MM.1S (cell line): ENCODE measurements at regions not wholly inside any gene's neighbourhood (a gene's known extent, or its start where the extent isn't known, plus 50 kb on each side); places are given as distances from the start of the nearest gene placed in this dataset.

ENCODE experiments used
- DNase-seq: peaks from one replicate; pipeline ENCODE4 v3.0.0-alpha.2; 2015
- H2AFZ ChIP-seq: fragments of 300-600 bp; sonication (generic); 2 replicates; pipeline ENCODE4 v1.6.0; 2016; ENCODE audit warnings: antibody characterized with exemption, low read length
- H3F3A ChIP-seq: fragments of 300-600 bp; sonication (generic); 2 replicates; pipeline ENCODE4 v1.6.1; 2016; ENCODE audit warnings: mild to moderate bottlenecking, antibody characterized with exemption, low read length, moderate library complexity, mixed read lengths; ENCODE audit not compliant: insufficient read depth
- H3K27ac ChIP-seq: fragments of 300-600 bp; sonication (generic); 2 replicates; pipeline ENCODE4 v1.5.1; 2016; ENCODE audit warnings: mild to moderate bottlenecking, low read length
- H3K27me3 ChIP-seq: fragments of 300-600 bp; sonication (generic); replicated peaks from 2 replicates; pipeline ENCODE4 v1.6.0; 2016; ENCODE audit warnings: low read length; ENCODE audit not compliant: insufficient read depth
- H3K36me3 ChIP-seq: fragments of 300-600 bp; sonication (generic); replicated peaks from 2 replicates; pipeline ENCODE4 v1.6.1; 2016; ENCODE audit warnings: mild to moderate bottlenecking, low read length, mixed read lengths; ENCODE audit not compliant: insufficient read depth
- H3K4me1 ChIP-seq: fragments of 300-600 bp; sonication (generic); 2 replicates; pipeline ENCODE4 v1.6.1; 2016; ENCODE audit warnings: low read length, mixed read lengths
- H3K4me2 ChIP-seq: fragments of 300-600 bp; sonication (generic); 2 replicates; pipeline ENCODE4 v1.6.0; 2016; ENCODE audit warnings: low read depth, low read length
- H3K4me3 ChIP-seq: fragments of 300-600 bp; sonication (generic); 2 replicates; pipeline ENCODE4 v1.5.1; 2016; ENCODE audit warnings: low read length, mixed read lengths
- H3K79me2 ChIP-seq: fragments of 300-600 bp; sonication (generic); 2 replicates; pipeline ENCODE4 v1.6.1; 2016; ENCODE audit warnings: mixed run types, low read length, mixed read lengths
- H3K9ac ChIP-seq: fragments of 300-600 bp; sonication (generic); 2 replicates; pipeline ENCODE4 v1.6.1; 2016; ENCODE audit warnings: low read length, mixed read lengths
- H3K9me2 ChIP-seq: fragments of 300-600 bp; sonication (generic); replicated peaks from 2 replicates; pipeline ENCODE4 v1.6.1; 2016; ENCODE audit warnings: mild to moderate bottlenecking, low read length, mixed read lengths; ENCODE audit not compliant: insufficient read depth
- H3K9me3 ChIP-seq: fragments of 300-600 bp; sonication (generic); replicated peaks from 2 replicates; pipeline ENCODE4 v1.6.1; 2016; ENCODE audit warnings: mild to moderate bottlenecking, low read length, mixed read lengths; ENCODE audit not compliant: insufficient read depth
- H4K20me1 ChIP-seq: fragments of 300-600 bp; sonication (generic); 2 replicates; pipeline ENCODE4 v1.6.1; 2016; ENCODE audit warnings: mild to moderate bottlenecking, low read length, moderate library complexity, mixed read lengths; ENCODE audit not compliant: insufficient read depth
- CTCF ChIP-seq: fragments of 300-600 bp; sonication (generic); IDR thresholded peaks from 2 replicates; pipeline ENCODE4 v1.5.1; 2016; ENCODE audit warnings: antibody characterized with exemption, low read length, mixed read lengths
- EZH2 ChIP-seq: fragments of 300-600 bp; sonication (generic); optimal IDR thresholded peaks from 2 replicates; pipeline ENCODE3; 2017; ENCODE audit warnings: low read depth, mild to moderate bottlenecking, antibody characterized with exemption, low read length, mixed read lengths
- EZH2phosphoT487 ChIP-seq: fragments of 300-600 bp; sonication (generic); IDR thresholded peaks from 2 replicates; pipeline ENCODE4 v1.6.1; 2018; ENCODE audit warnings: antibody characterized with exemption, low read length

GRCh38 chr7:46929359-46929758 is 652.6 kb downstream of the TNS3 start:
- no peaks in the 10 kb centered on the region for H3F3A ChIP-seq
- H2AFZ ChIP-seq = no peak overlapping the region
- H3K9me2 ChIP-seq = no peaks in the 10 kb centered on the region
- H4K20me1 ChIP-seq = no peaks in the 10 kb centered on the region
- H3K4me1 ChIP-seq = no peaks in the 10 kb centered on the region
- H3K4me2 ChIP-seq = no peak overlapping the region
- no peak overlapping the region for H3K27ac ChIP-seq
- TF ChIP-seq EZH2phosphoT487 = no peak
- no peak for TF ChIP-seq CTCF
- TF ChIP-seq EZH2 = no peak
- H3K36me3 ChIP-seq = no peaks in the 10 kb centered on the region
- DNase-seq = no peak
- H3K4me3 ChIP-seq = no peak overlapping the region
- no peaks in the 10 kb centered on the region for H3K27me3 ChIP-seq
- H3K79me2 ChIP-seq = no peaks in the 10 kb centered on the region
- H3K9ac ChIP-seq = no peak overlapping the region
- H3K9me3 ChIP-seq = no peaks in the 10 kb centered on the region

- Histone ChIP-seq H3K36me3 (no peaks in the 10 kb centered on the region), H3F3A (no peaks in the 10 kb centered on the region), H3K27me3 (no peaks in the 10 kb centered on the region), H3K4me1 (no peaks in the 10 kb centered on the region), H3K9me2 (no peaks in the 10 kb centered on the region), H3K4me2 (no peak overlapping the region), H3K9me3 (no peaks in the 10 kb centered on the region), H3K9ac (no peak overlapping the region), H2AFZ (no peak overlapping the region), H3K79me2 (no peaks in the 10 kb centered on the region), H3K4me3 (no peak overlapping the region), H3K27ac (no peak overlapping the region), H4K20me1 (no peaks in the 10 kb centered on the region)
- no peak for DNase-seq
- TF ChIP-seq EZH2 (no peak), EZH2phosphoT487 (no peak), CTCF (no peak)
Observed at GRCh38 chr7:46928719-46929118, 653.2 kb downstream of the TNS3 start.

- H3K27me3 ChIP-seq = no peaks in the 10 kb centered on the region
- H3K9ac ChIP-seq = no peak overlapping the region
- no peak for DNase-seq
- no peaks in the 10 kb centered on the region for H4K20me1 ChIP-seq
- no peak for TF ChIP-seq EZH2phosphoT487
- TF ChIP-seq EZH2 = no peak
- no peak for TF ChIP-seq CTCF
- no peaks in the 10 kb centered on the region for H3F3A ChIP-seq
- H2AFZ ChIP-seq = no peak overlapping the region
- H3K4me3 ChIP-seq = no peak overlapping the region
- no peaks in the 10 kb centered on the region for H3K79me2 ChIP-seq
- H3K4me2 ChIP-seq = no peak overlapping the region
- no peaks in the 10 kb centered on the region for H3K36me3 ChIP-seq
- H3K9me3 ChIP-seq = no peaks in the 10 kb centered on the region
- H3K9me2 ChIP-seq = no peaks in the 10 kb centered on the region
- no peak overlapping the region for H3K27ac ChIP-seq
- no peaks in the 10 kb centered on the region for H3K4me1 ChIP-seq
Observed at GRCh38 chr7:46927131-46927810, 654.6 kb downstream of the TNS3 start.
